HCT116 (cell line): ENCODE measurements at regions not wholly inside any gene's neighbourhood (a gene's known extent, or its start where the extent isn't known, plus 50 kb on each side); places are given as distances from the start of the nearest gene placed in this dataset.

Experiments
- ATAC-seq: fragments of 200-7000 bp; cut with Tn5 transposase; 2 replicates; pipeline ENCODE4 v1.9.1; 2020; ENCODE audit warnings: mild to moderate bottlenecking, moderate library complexity
- BruUV-seq: library from RNA; stranded (reverse); fragments of 400-500 nt; replicated peaks from 2 replicates; lab custom pipeline; 2021; lab: Mats Ljungman, UMichigan
- CTCF ChIA-PET: fragments of 300-600 bp; sonication (Branson Sonifier 250); formaldehyde crosslinking; loops from one replicate; lab custom pipeline; 2021; ENCODE audit warnings: antibody characterized with exemption; lab: Charles Lee
- POLR2A ChIA-PET: fragments of 300-600, 350-600 bp; sonication (Branson Sonifier 250); formaldehyde crosslinking; loops from one replicate; lab custom pipeline; 2021; ENCODE audit warnings: antibody characterized with exemption; lab: Charles Lee
- RAD21 ChIA-PET, 2 experiments: fragments of 300-600 bp; sonication (Branson Sonifier 250); formaldehyde crosslinking; loops; one replicate each; lab custom pipeline; 2023; ENCODE audit warnings: low total read pairs in 2 of 2; ENCODE audit not compliant: uncharacterized antibody in 2 of 2, unreplicated experiment in 2 of 2, low non-redundant PET in 1 of 2; lab: Charles Lee
- DNase-seq: peaks from one replicate; pipeline ENCODE4 v3.0.0-alpha.2; 2010; ENCODE audit warnings: low read depth, low spot score
- H2AFZ ChIP-seq: fragments of 200-600 bp; shearing (Covaris generic), sonication (generic); 2 replicates; pipeline ENCODE4 v1.6.1; 2017; ENCODE audit warnings: low read depth, mixed run types, mixed read lengths, antibody characterized with exemption, low read length; ENCODE audit not compliant: poor library complexity, severe bottlenecking
- H3K27ac ChIP-seq: 2 replicates; pipeline ENCODE4 v1.5.1; 2012; ENCODE audit warnings: low read depth, low read length
- H3K27me3 ChIP-seq: fragments of 200-600 bp; sonication (generic); 2 replicates; pipeline ENCODE4 v1.6.1; 2016; ENCODE audit warnings: mixed run types, low read length, mixed read lengths; ENCODE audit not compliant: insufficient read depth
- H3K36me3 ChIP-seq, 2 experiments: fragments of 200-500 bp in 1 of 2; fragments of 200-600 bp in 1 of 2; sonication (Bioruptor generic) in 1 of 2; sonication (generic) in 1 of 2; 2 replicates each; pipeline versions ENCODE4 v1.5.1 to v1.6.1; 2014 to 2016; ENCODE audit warnings: low read length in 2 of 2, inconsistent platforms in 1 of 2, mixed read lengths in 1 of 2, mixed run types in 1 of 2; ENCODE audit not compliant: insufficient read depth in 2 of 2, control insufficient read depth in 1 of 2
- H3K4me1 ChIP-seq, 2 experiments: fragments of 200-600 bp in 1 of 2; sonication (generic) in 1 of 2; 2 replicates each; pipeline versions ENCODE4 v1.5.1 to v1.6.1; 2012 to 2017; ENCODE audit warnings: low read length in 2 of 2, inconsistent platforms in 1 of 2, mild to moderate bottlenecking in 1 of 2, mixed read lengths in 1 of 2, mixed run types in 1 of 2, moderate library complexity in 1 of 2; ENCODE audit not compliant: insufficient read depth in 2 of 2, control insufficient read depth in 1 of 2
- H3K4me2 ChIP-seq: fragments of 200-600 bp; sonication (generic); 2 replicates; pipeline ENCODE4 v1.6.1; 2017; ENCODE audit warnings: mixed run types, low read length, mixed read lengths
- H3K4me3 ChIP-seq, 2 experiments: fragments of 200-600 bp in 1 of 2; sonication (generic) in 1 of 2; replicated peaks in 1 of 2; 2 replicates each; pipeline ENCODE4 v1.5.1; 2011 to 2016; ENCODE audit warnings: low read length in 2 of 2, control low read depth in 1 of 2, low read depth in 1 of 2, mild to moderate bottlenecking in 1 of 2, mixed read lengths in 1 of 2, mixed run types in 1 of 2
- H3K79me2 ChIP-seq: fragments of 200-600 bp; sonication (generic); 2 replicates; pipeline ENCODE4 v1.6.1; 2017; ENCODE audit warnings: mild to moderate bottlenecking, mixed run types, low read length, moderate library complexity, mixed read lengths; ENCODE audit not compliant: insufficient read depth
- H3K9ac ChIP-seq: fragments of 200-600 bp; sonication (generic); 2 replicates; pipeline ENCODE4 v1.6.1; 2016; ENCODE audit warnings: low read length, mixed read lengths
- H3K9me2 ChIP-seq: fragments of 200-600 bp; sonication (generic), shearing (Covaris generic); 2 replicates; pipeline ENCODE4 v1.6.1; 2017; ENCODE audit warnings: mixed run types, mild to moderate bottlenecking, moderate library complexity; ENCODE audit not compliant: insufficient read depth
- H3K9me3 ChIP-seq, 2 experiments: fragments of 200-500 bp in 1 of 2; fragments of 200-600 bp in 1 of 2; sonication (Bioruptor generic) in 1 of 2; sonication (generic) in 1 of 2; 2 replicates each; pipeline ENCODE4 v1.6.1; 2014 to 2017; ENCODE audit warnings: low read length in 2 of 2, mixed read lengths in 2 of 2, inconsistent platforms in 1 of 2, low read depth in 1 of 2, mild to moderate bottlenecking in 1 of 2, mixed run types in 1 of 2, moderate library complexity in 1 of 2; ENCODE audit not compliant: control insufficient read depth in 1 of 2, insufficient read depth in 1 of 2
- H4K20me1 ChIP-seq: fragments of 200-600 bp; sonication (generic), shearing (Covaris generic); 2 replicates; pipeline ENCODE4 v1.6.1; 2017; ENCODE audit warnings: mixed run types, mild to moderate bottlenecking, moderate library complexity; ENCODE audit not compliant: insufficient read depth
- CEBPB ChIP-seq: IDR thresholded peaks from 2 replicates; pipeline ENCODE4 v1.6.1; 2012; ENCODE audit warnings: low read depth
- CTCF ChIP-seq, 3 experiments: fragments of 200-600 bp in 1 of 3; sonication (generic) in 1 of 3; IDR thresholded peaks in 2 of 3; conservative IDR thresholded peaks in 1 of 3; 2 replicates each; pipeline ENCODE4 v1.5.1; 2012 to 2017; ENCODE audit warnings: low read depth in 2 of 3, low read length in 2 of 3, antibody characterized with exemption in 1 of 3, borderline replicate concordance in 1 of 3, control low read depth in 1 of 3, mild to moderate bottlenecking in 1 of 3, mixed read lengths in 1 of 3, mixed run types in 1 of 3, moderate library complexity in 1 of 3; ENCODE audit not compliant: insufficient read depth in 1 of 3
- EGR1 ChIP-seq: IDR thresholded peaks from 2 replicates; pipeline ENCODE4 v1.6.1; 2012; ENCODE audit warnings: low read depth
- ELF1 ChIP-seq: IDR thresholded peaks from 2 replicates; pipeline ENCODE4 v1.6.1; 2012; ENCODE audit warnings: low read depth, borderline replicate concordance
- EZH2phosphoT487 ChIP-seq: fragments of 200-600 bp; IDR thresholded peaks from 2 replicates; pipeline ENCODE4 v1.6.1; 2018; ENCODE audit warnings: antibody characterized with exemption, borderline replicate concordance
- FOSL1 ChIP-seq: IDR thresholded peaks from 2 replicates; pipeline ENCODE4 v1.6.1; 2012; ENCODE audit warnings: low read depth
- JUND ChIP-seq: IDR thresholded peaks from 2 replicates; pipeline ENCODE4 v1.6.1; 2012
- MAX ChIP-seq: IDR thresholded peaks from 2 replicates; pipeline ENCODE4 v1.6.1; 2012
- RAD21 ChIP-seq: IDR thresholded peaks from 2 replicates; pipeline ENCODE4 v1.6.1; 2012; ENCODE audit warnings: low read depth, mild to moderate bottlenecking
- SIN3A ChIP-seq: IDR thresholded peaks from 2 replicates; pipeline ENCODE4 v1.6.1; 2012; ENCODE audit warnings: low read depth
- SP1 ChIP-seq: IDR thresholded peaks from 2 replicates; pipeline ENCODE4 v1.6.1; 2012; ENCODE audit warnings: low read depth
- TCF7L2 ChIP-seq: IDR thresholded peaks from 2 replicates; pipeline ENCODE4 v1.7.0; 2011; ENCODE audit warnings: borderline replicate concordance, inconsistent platforms; ENCODE audit not compliant: insufficient read depth, insufficient read length; ENCODE audit errors: extremely low read depth
- ZFX ChIP-seq: fragments of 450-650 bp; IDR thresholded peaks from 2 replicates; pipeline ENCODE4 v1.6.1; 2017
- ZNF274 ChIP-seq: fragments of 200-500 bp; sonication (Bioruptor generic); IDR thresholded peaks from 2 replicates; pipeline ENCODE4 v1.6.1; 2014; ENCODE audit warnings: mild to moderate bottlenecking, low read depth, low read length, inconsistent platforms
- intact Hi-C: fragments of 100-400 bp; cut with micrococcal nuclease; formaldehyde crosslinking; loops from 2 replicates; pipeline ENCODE4 v1.10.0; 2022

GRCh38 chr14:98564006-98564405 is 708.0 kb downstream of the BCL11B start:
- POLR2A ChIA-PET: no interaction called here
- H3K9me3 ChIP-seq: no peaks in the 10 kb centered on the region; a peak in 2 of 4 replicates
- H3K4me3 ChIP-seq: no peak overlapping the region
- TF ChIP-seq SP1: no peak
- TF ChIP-seq FOSL1: no peak
- no peak for TF ChIP-seq MAX
- TF ChIP-seq ZNF274: no peak
- TF ChIP-seq CTCF (IDR thresholded peaks at IDR 0.05 in 2 of 3, conservative IDR thresholded peaks at IDR 0.05 in 1 of 3; ENCODE audit: borderline replicate concordance in 1 of 3, insufficient read depth in 1 of 3, low read depth in 2 of 3, low read length in 2 of 3): no peak
- TF ChIP-seq JUND: no peak
- no peak for TF ChIP-seq ELF1
- no peak for TF ChIP-seq EZH2phosphoT487
- TF ChIP-seq SIN3A: no peak
- TF ChIP-seq TCF7L2: no peak
- no peak for TF ChIP-seq CEBPB
- TF ChIP-seq RAD21: no peak
- TF ChIP-seq EGR1: no peak
- no peak for TF ChIP-seq ZFX
- BruUV-seq: no TSS peak
- DNase-seq (no peak), ATAC-seq (no peak)
- H3K27ac ChIP-seq: no peak overlapping the region
- H4K20me1 ChIP-seq: no peaks in the 10 kb centered on the region
- no peak overlapping the region for H2AFZ ChIP-seq
- H3K27me3 ChIP-seq: no peaks in the 10 kb centered on the region
- RAD21 ChIA-PET: no interaction called here
- intact Hi-C loops: no loop called here
- H3K4me2 ChIP-seq: no peak overlapping the region
- CTCF ChIA-PET: no interaction called here
- H3K36me3 ChIP-seq: no peaks in the 10 kb centered on the region
- no peaks in the 10 kb centered on the region for H3K9me2 ChIP-seq
- H3K4me1 ChIP-seq: no peaks in the 10 kb centered on the region
- no peak overlapping the region for H3K9ac ChIP-seq
- no peaks in the 10 kb centered on the region for H3K79me2 ChIP-seq
